ENCODE measurements at regions not wholly inside any gene's neighbourhood (a gene's known extent, or its start where the extent isn't known, plus 50 kb on each side); places are given as distances from the start of the nearest gene placed in this dataset.
"Not testable (repeated sequence)": the region's sequence is repeated elsewhere in the genome, so short reads cannot be mapped to it uniquely, and the experiment has no call there.

GRCh38 chr21:28124541-28124940 is 868.1 kb downstream of the LTN1 start:
- no peak for TF ChIP-seq CTCF (IDR thresholded peaks at IDR 0.05; ENCODE audit: control extremely low read depth, extremely low read depth)
- WGBS, 2 donors: 74 to 81% methylated on average over 2 of the region's 2 CpGs

GRCh38 chr21:28118570-28118969 is 874.1 kb downstream of the LTN1 start:
- ATAC-seq (ENCODE audit: insufficient read depth, low FRiP score): no peak

More at GRCh38 chr21:28124541-28124940, 868.1 kb downstream of the LTN1 start:
- DNase-seq: no peak
- H3K9ac ChIP-seq (ENCODE audit: insufficient read depth in 1 of 2, low read length in 2 of 2): no peak overlapping the region
- H3K4me1 ChIP-seq (ENCODE audit: control insufficient read depth in 5 of 5, insufficient read depth in 5 of 5, low read length in 5 of 5): peaks cover 0 to 7% (median 0%) of the 10 kb centered on the region in 5 donors
- no peaks in the 10 kb centered on the region for H3K27me3 ChIP-seq (ENCODE audit: control insufficient read depth in 3 of 3, insufficient read depth in 3 of 3, low read length in 2 of 3)
- H3K36me3 ChIP-seq (ENCODE audit: control insufficient read depth in 4 of 4, insufficient read depth in 4 of 4, low read length in 4 of 4): no peaks in the 10 kb centered on the region
- H3K27ac ChIP-seq (ENCODE audit: low read depth in 1 of 2, low read length in 1 of 2): no peak overlapping the region
- no peak overlapping the region for H3K4me3 ChIP-seq
- no peaks in the 10 kb centered on the region for H3K9me3 ChIP-seq (ENCODE audit: control insufficient read depth in 4 of 4, insufficient read depth in 3 of 4, low read length in 3 of 4)
- ATAC-seq (ENCODE audit: insufficient read depth, low FRiP score): no peak

GRCh38 chr21:28114986-28115385 is 877.7 kb downstream of the LTN1 start:
- not testable (repeated sequence) for ATAC-seq (ENCODE audit: insufficient read depth, low FRiP score)

More at GRCh38 chr21:28118570-28118969, 874.1 kb downstream of the LTN1 start:
- Histone ChIP-seq H3K36me3 (ENCODE audit: control insufficient read depth in 4 of 4, insufficient read depth in 4 of 4, low read length in 4 of 4) (no peaks in the 10 kb centered on the region), H3K9me3 (ENCODE audit: control insufficient read depth in 4 of 4, insufficient read depth in 3 of 4, low read length in 3 of 4) (no peaks in the 10 kb centered on the region), H3K4me3 (no peak overlapping the region), H3K27me3 (ENCODE audit: control insufficient read depth in 3 of 3, insufficient read depth in 3 of 3, low read length in 2 of 3) (no peaks in the 10 kb centered on the region), H3K27ac (ENCODE audit: low read depth in 1 of 2, low read length in 1 of 2) (no peak overlapping the region), H3K9ac (ENCODE audit: insufficient read depth in 1 of 2, low read length in 2 of 2) (no peak overlapping the region), H3K4me1 (ENCODE audit: control insufficient read depth in 5 of 5, insufficient read depth in 5 of 5, low read length in 5 of 5) (peaks cover 0 to 3% (median 0%) of the 10 kb centered on the region in 5 donors)
- 89 to 97% methylated on average over 3 of the region's 3 CpGs for WGBS, 2 donors
- TF ChIP-seq CTCF (IDR thresholded peaks at IDR 0.05; ENCODE audit: control extremely low read depth, extremely low read depth): no peak
- DNase-seq: no peak

GRCh38 chr21:28113718-28114117 is 879.0 kb downstream of the LTN1 start:
- DNase-seq (no peak), ATAC-seq (ENCODE audit: insufficient read depth, low FRiP score) (no peak)
- Histone ChIP-seq H3K27me3 (ENCODE audit: control insufficient read depth in 3 of 3, insufficient read depth in 3 of 3, low read length in 2 of 3) (no peaks in the 10 kb centered on the region), H3K9me3 (ENCODE audit: control insufficient read depth in 4 of 4, insufficient read depth in 3 of 4, low read length in 3 of 4) (peaks cover 0 to 3% (median 0%) of the 10 kb centered on the region in 4 donors), H3K4me1 (ENCODE audit: control insufficient read depth in 5 of 5, insufficient read depth in 5 of 5, low read length in 5 of 5) (peaks cover 0 to 37% (median 5%) of the 10 kb centered on the region in 5 donors), H3K27ac (ENCODE audit: low read depth in 1 of 2, low read length in 1 of 2) (no peak overlapping the region), H3K4me3 (no peak overlapping the region), H3K36me3 (ENCODE audit: control insufficient read depth in 4 of 4, insufficient read depth in 4 of 4, low read length in 4 of 4) (no peaks in the 10 kb centered on the region), H3K9ac (ENCODE audit: insufficient read depth in 1 of 2, low read length in 2 of 2) (no peak overlapping the region)
- no peak for TF ChIP-seq CTCF (IDR thresholded peaks at IDR 0.05; ENCODE audit: control extremely low read depth, extremely low read depth)

More at GRCh38 chr21:28114986-28115385, 877.7 kb downstream of the LTN1 start:
- not testable (repeated sequence) for H3K36me3 ChIP-seq (ENCODE audit: control insufficient read depth in 4 of 4, insufficient read depth in 4 of 4, low read length in 4 of 4); DNase-seq; H3K27me3 ChIP-seq (ENCODE audit: control insufficient read depth in 3 of 3, insufficient read depth in 3 of 3, low read length in 2 of 3); H3K9ac ChIP-seq (ENCODE audit: insufficient read depth in 1 of 2, low read length in 2 of 2); H3K9me3 ChIP-seq (ENCODE audit: control insufficient read depth in 4 of 4, insufficient read depth in 3 of 4, low read length in 3 of 4); H3K27ac ChIP-seq (ENCODE audit: low read depth in 1 of 2, low read length in 1 of 2); H3K4me3 ChIP-seq
- 75 to 93% methylated on average over 5 of the region's 5 CpGs for WGBS, 2 donors
- H3K4me1 ChIP-seq (ENCODE audit: control insufficient read depth in 5 of 5, insufficient read depth in 5 of 5, low read length in 5 of 5): peaks cover 0 to 36% (median 5%) of the 10 kb centered on the region in 5 donors

All from lung (tissue), 11 donors.